OCI-LY3 (cell line): ENCODE measurements at regions not wholly inside any gene's neighbourhood (a gene's known extent, or its start where the extent isn't known, plus 50 kb on each side); places are given as distances from the start of the nearest gene placed in this dataset.

Source experiments
- H2AFZ ChIP-seq: fragments of 200-600, 300-600 bp; shearing (Covaris generic); 2 replicates; pipeline ENCODE4 v1.6.0; 2014; ENCODE audit warnings: antibody characterized with exemption, low read depth, low read length
- H3K27ac ChIP-seq: fragments of 200-600, 300-600 bp; sonication (generic); 2 replicates; pipeline ENCODE4 v1.5.1; 2014; ENCODE audit warnings: mild to moderate bottlenecking, low read length, moderate library complexity, mixed read lengths
- H3K27me3 ChIP-seq: fragments of 200-600, 300-600 bp; sonication (generic); 2 replicates; pipeline ENCODE4 v1.6.1; 2014; ENCODE audit warnings: low read depth, low read length, mixed read lengths
- H3K36me3 ChIP-seq: fragments of 200-600, 300-600 bp; sonication (generic); replicated peaks from 2 replicates; pipeline ENCODE3; 2014; ENCODE audit warnings: low read depth, low read length, mixed read lengths
- H3K4me1 ChIP-seq: fragments of 300-600, 200-600 bp; sonication (generic); 2 replicates; pipeline ENCODE4 v1.6.1; 2014; ENCODE audit warnings: low read length, mixed read lengths
- H3K4me2 ChIP-seq: fragments of 200-600, 300-600 bp; sonication (generic); 2 replicates; pipeline ENCODE4 v1.6.1; 2014; ENCODE audit warnings: low read length, mixed read lengths
- H3K4me3 ChIP-seq: fragments of 300-600, 200-600 bp; sonication (generic); 2 replicates; pipeline ENCODE4 v1.5.1; 2014; ENCODE audit warnings: antibody characterized with exemption, mild to moderate bottlenecking, low read length, moderate library complexity
- H3K79me2 ChIP-seq: fragments of 300-600, 200-600 bp; shearing (Covaris generic); 2 replicates; pipeline ENCODE4 v1.6.1; 2014; ENCODE audit warnings: mild to moderate bottlenecking, low read length, mixed read lengths
- H3K9ac ChIP-seq: fragments of 300-600, 200-600 bp; shearing (Covaris generic); 2 replicates; pipeline ENCODE4 v1.6.0; 2014; ENCODE audit warnings: mild to moderate bottlenecking, low read length, moderate library complexity
- H3K9me3 ChIP-seq: fragments of 200-600, 300-600 bp; shearing (Covaris generic); 2 replicates; pipeline ENCODE4 v1.6.1; 2014; ENCODE audit warnings: low read length, mixed read lengths; ENCODE audit not compliant: insufficient read depth
- H4K20me1 ChIP-seq: fragments of 200-600, 300-600 bp; sonication (generic); 2 replicates; pipeline ENCODE4 v1.6.1; 2016; ENCODE audit warnings: low read length, mixed read lengths; ENCODE audit not compliant: insufficient read depth
- CTCF ChIP-seq: fragments of 200-600, 300-600 bp; sonication (generic); IDR thresholded peaks from 2 replicates; pipeline ENCODE4 v1.5.1; 2014; ENCODE audit warnings: antibody characterized with exemption, low read length, low read depth
- EZH2phosphoT487 ChIP-seq: fragments of 200-600 bp; shearing (Covaris generic); IDR thresholded peaks from 2 replicates; pipeline ENCODE4 v1.6.1; 2018; ENCODE audit warnings: antibody characterized with exemption, mixed run types, low read depth

DNA sequence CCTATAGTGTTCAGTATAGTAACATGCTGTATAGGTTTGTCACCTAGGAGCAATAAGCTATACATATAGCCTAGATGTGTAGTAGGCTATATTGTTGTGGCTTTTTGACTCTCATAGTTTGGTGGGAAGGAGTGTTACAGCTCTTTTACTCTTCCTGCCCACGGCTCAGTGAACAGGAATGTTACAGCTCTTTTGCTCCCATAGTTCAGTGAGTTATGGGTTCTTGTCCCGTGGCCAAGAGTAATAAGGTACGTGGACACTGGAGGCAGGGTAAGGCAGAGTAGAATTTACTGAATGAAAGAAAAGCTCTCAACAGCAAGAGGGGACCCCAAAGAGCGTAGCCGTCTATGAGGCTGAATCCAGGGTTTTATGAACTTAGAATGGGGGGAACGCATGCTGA is 734.3 kb downstream of the ADGRL2 start:
- Histone ChIP-seq H3K79me2 (no peaks in the 10 kb centered on the region), H3K9ac (no peak overlapping the region), H3K36me3 (no peaks in the 10 kb centered on the region), H4K20me1 (no peaks in the 10 kb centered on the region), H3K9me3 (no peaks in the 10 kb centered on the region), H3K27me3 (no peaks in the 10 kb centered on the region), H3K4me1 (no peaks in the 10 kb centered on the region), H3K4me3 (no peak overlapping the region), H2AFZ (no peak overlapping the region), H3K27ac (no peak overlapping the region), H3K4me2 (no peak overlapping the region)
- TF ChIP-seq CTCF (no peak), EZH2phosphoT487 (no peak)

- no peak overlapping the region for H3K9ac ChIP-seq
- no peaks in the 10 kb centered on the region for H3K36me3 ChIP-seq
- H2AFZ ChIP-seq = no peak overlapping the region
- no peak overlapping the region for H3K4me2 ChIP-seq
- no peaks in the 10 kb centered on the region for H3K27me3 ChIP-seq
- H3K4me3 ChIP-seq = no peak overlapping the region
- H4K20me1 ChIP-seq = no peaks in the 10 kb centered on the region
- no peaks in the 10 kb centered on the region for H3K79me2 ChIP-seq
- TF ChIP-seq CTCF = no peak
- no peak overlapping the region for H3K27ac ChIP-seq
- H3K4me1 ChIP-seq = no peaks in the 10 kb centered on the region
- H3K9me3 ChIP-seq = no peaks in the 10 kb centered on the region
Observed at GRCh38 chr1:82525378-82525777, 724.6 kb downstream of the ADGRL2 start.

GRCh38 chr1:82520611-82521010 is 719.9 kb downstream of the ADGRL2 start:
- no peak overlapping the region for H3K9ac ChIP-seq

DNA sequence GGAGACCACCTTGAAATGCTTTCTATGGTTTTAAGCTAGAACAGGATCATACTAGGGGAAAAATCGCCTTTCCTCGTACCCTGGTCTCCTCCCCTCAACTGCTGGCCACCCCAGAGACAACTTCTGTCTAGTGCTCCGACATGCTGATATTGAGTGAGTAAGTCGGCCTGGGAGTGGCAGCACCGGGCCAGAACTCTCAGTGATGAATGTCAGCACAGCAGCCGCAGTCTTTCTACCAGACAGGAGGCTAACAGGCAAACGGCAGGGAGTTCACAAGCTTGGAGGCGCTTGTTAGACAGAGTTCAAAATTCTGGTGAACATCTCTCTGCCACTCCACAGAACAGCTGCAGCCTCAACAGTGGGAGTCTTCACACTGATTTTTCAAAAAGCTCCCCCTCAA is 716.9 kb downstream of the ADGRL2 start:
- Histone ChIP-seq H3K4me3 (no peak overlapping the region), H3K9ac (no peak overlapping the region), H2AFZ (no peak overlapping the region), H3K27ac (no peak overlapping the region), H4K20me1 (no peaks in the 10 kb centered on the region), H3K27me3 (no peaks in the 10 kb centered on the region), H3K4me1 (peaks cover 2% of the 10 kb centered on the region; the same call in 1 of the 2 replicates), H3K9me3 (no peaks in the 10 kb centered on the region), H3K4me2 (no peak overlapping the region), H3K36me3 (no peaks in the 10 kb centered on the region), H3K79me2 (no peaks in the 10 kb centered on the region)
- TF ChIP-seq CTCF (no peak), EZH2phosphoT487 (no peak)

More at GRCh38 chr1:82520611-82521010, 719.9 kb downstream of the ADGRL2 start:
- TF ChIP-seq CTCF (no peak), EZH2phosphoT487 (no peak)
- no peaks in the 10 kb centered on the region for H3K9me3 ChIP-seq
- no peaks in the 10 kb centered on the region for H3K79me2 ChIP-seq
- H3K36me3 ChIP-seq = no peaks in the 10 kb centered on the region
- H2AFZ ChIP-seq = no peak overlapping the region
- no peaks in the 10 kb centered on the region for H3K4me1 ChIP-seq
- H3K4me2 ChIP-seq = no peak overlapping the region
- no peak overlapping the region for H3K27ac ChIP-seq
- no peaks in the 10 kb centered on the region for H3K27me3 ChIP-seq
- no peak overlapping the region for H3K4me3 ChIP-seq
- no peaks in the 10 kb centered on the region for H4K20me1 ChIP-seq
